ENCODE measurements at regions not wholly inside any gene's neighbourhood (a gene's known extent, or its start where the extent isn't known, plus 50 kb on each side); places are given as distances from the start of the nearest gene placed in this dataset.

GRCh38 chr6:40947876-40948526 is 91.0 kb downstream of the UNC5CL start:
- 81 to 93% methylated on average over 2 of the region's 2 CpGs for WGBS, 2 experiments
- Histone ChIP-seq H3K4me3 (ENCODE audit: insufficient read depth, low read depth, low read length) (no peak overlapping the region), H3K27me3 (ENCODE audit: control insufficient read depth, insufficient read depth, low read length, poor library complexity, severe bottlenecking) (no peaks in the 10 kb centered on the region), H3K4me1 (ENCODE audit: control insufficient read depth, insufficient read depth, low read length) (peaks cover 6% of the 10 kb centered on the region), H3K36me3 (ENCODE audit: control insufficient read depth, insufficient read depth, low read length) (no peaks in the 10 kb centered on the region), H3K9me3 (ENCODE audit: control insufficient read depth, low read length) (no peaks in the 10 kb centered on the region), H3K27ac (ENCODE audit: insufficient read depth, low read depth, low read length, poor library complexity, severe bottlenecking) (no peak overlapping the region)

- no peak overlapping the region for H3K27ac ChIP-seq (ENCODE audit: insufficient read depth, low read depth, low read length, poor library complexity, severe bottlenecking)
- WGBS, 2 experiments, result 88 to 95% methylated on average over 1 of the region's 1 CpG
- no peaks in the 10 kb centered on the region for H3K27me3 ChIP-seq (ENCODE audit: control insufficient read depth, insufficient read depth, low read length, poor library complexity, severe bottlenecking)
- no peaks in the 10 kb centered on the region for H3K9me3 ChIP-seq (ENCODE audit: control insufficient read depth, low read length)
- no peak overlapping the region for H3K4me3 ChIP-seq (ENCODE audit: insufficient read depth, low read depth, low read length)
- no peaks in the 10 kb centered on the region for H3K36me3 ChIP-seq (ENCODE audit: control insufficient read depth, insufficient read depth, low read length)
- peaks cover 6% of the 10 kb centered on the region for H3K4me1 ChIP-seq (ENCODE audit: control insufficient read depth, insufficient read depth, low read length)
These were observed 92.2 kb downstream of the UNC5CL start for GRCh38 chr6:40946738-40947301.

GRCh38 chr6:40937491-40937890 is 101.5 kb downstream of the UNC5CL start:
- 81 to 83% methylated on average over 2 of the region's 2 CpGs for WGBS, 2 experiments
- H3K27me3 ChIP-seq (ENCODE audit: control insufficient read depth, insufficient read depth, low read length, poor library complexity, severe bottlenecking), result no peaks in the 10 kb centered on the region
- no peaks in the 10 kb centered on the region for H3K36me3 ChIP-seq (ENCODE audit: control insufficient read depth, insufficient read depth, low read length)
- H3K9me3 ChIP-seq (ENCODE audit: control insufficient read depth, low read length), result no peaks in the 10 kb centered on the region
- peaks cover 8% of the 10 kb centered on the region for H3K4me1 ChIP-seq (ENCODE audit: control insufficient read depth, insufficient read depth, low read length)
- H3K4me3 ChIP-seq (ENCODE audit: insufficient read depth, low read depth, low read length), result no peak overlapping the region
- no peak overlapping the region for H3K27ac ChIP-seq (ENCODE audit: insufficient read depth, low read depth, low read length, poor library complexity, severe bottlenecking)

- Histone ChIP-seq H3K4me1 (ENCODE audit: control insufficient read depth, insufficient read depth, low read length) (peaks cover 8% of the 10 kb centered on the region), H3K27ac (ENCODE audit: insufficient read depth, low read depth, low read length, poor library complexity, severe bottlenecking) (no peak overlapping the region), H3K27me3 (ENCODE audit: control insufficient read depth, insufficient read depth, low read length, poor library complexity, severe bottlenecking) (no peaks in the 10 kb centered on the region), H3K36me3 (ENCODE audit: control insufficient read depth, insufficient read depth, low read length) (no peaks in the 10 kb centered on the region), H3K9me3 (ENCODE audit: control insufficient read depth, low read length) (no peaks in the 10 kb centered on the region), H3K4me3 (ENCODE audit: insufficient read depth, low read depth, low read length) (no peak overlapping the region)
- 60 to 63% methylated on average over 2 to 3 of the region's 3 CpGs for WGBS, 2 experiments
These were observed 102.2 kb downstream of the UNC5CL start for GRCh38 chr6:40936818-40937251.

GRCh38 chr6:40933864-40934263 is 105.2 kb downstream of the UNC5CL start:
- 87 to 97% methylated on average over 4 to 5 of the region's 5 CpGs for WGBS, 2 experiments
- Histone ChIP-seq H3K27ac (ENCODE audit: insufficient read depth, low read depth, low read length, poor library complexity, severe bottlenecking) (no peak overlapping the region), H3K27me3 (ENCODE audit: control insufficient read depth, insufficient read depth, low read length, poor library complexity, severe bottlenecking) (no peaks in the 10 kb centered on the region), H3K4me3 (ENCODE audit: insufficient read depth, low read depth, low read length) (no peak overlapping the region), H3K36me3 (ENCODE audit: control insufficient read depth, insufficient read depth, low read length) (no peaks in the 10 kb centered on the region), H3K4me1 (ENCODE audit: control insufficient read depth, insufficient read depth, low read length) (peaks cover 8% of the 10 kb centered on the region), H3K9me3 (ENCODE audit: control insufficient read depth, low read length) (no peaks in the 10 kb centered on the region)

GRCh38 chr6:40932953-40933352 is 106.1 kb downstream of the UNC5CL start:
- Histone ChIP-seq H3K4me1 (ENCODE audit: control insufficient read depth, insufficient read depth, low read length) (peaks cover 8% of the 10 kb centered on the region), H3K4me3 (ENCODE audit: insufficient read depth, low read depth, low read length) (no peak overlapping the region), H3K27ac (ENCODE audit: insufficient read depth, low read depth, low read length, poor library complexity, severe bottlenecking) (no peak overlapping the region), H3K27me3 (ENCODE audit: control insufficient read depth, insufficient read depth, low read length, poor library complexity, severe bottlenecking) (no peaks in the 10 kb centered on the region), H3K9me3 (ENCODE audit: control insufficient read depth, low read length) (no peaks in the 10 kb centered on the region), H3K36me3 (ENCODE audit: control insufficient read depth, insufficient read depth, low read length) (no peaks in the 10 kb centered on the region)
- WGBS, 2 experiments, result 94 to 95% methylated on average over 6 of the region's 6 CpGs

GRCh38 chr6:40932366-40932765 is 106.7 kb downstream of the UNC5CL start:
- Histone ChIP-seq H3K4me3 (ENCODE audit: insufficient read depth, low read depth, low read length) (no peak overlapping the region), H3K27me3 (ENCODE audit: control insufficient read depth, insufficient read depth, low read length, poor library complexity, severe bottlenecking) (no peaks in the 10 kb centered on the region), H3K9me3 (ENCODE audit: control insufficient read depth, low read length) (no peaks in the 10 kb centered on the region), H3K27ac (ENCODE audit: insufficient read depth, low read depth, low read length, poor library complexity, severe bottlenecking) (no peak overlapping the region), H3K4me1 (ENCODE audit: control insufficient read depth, insufficient read depth, low read length) (peaks cover 8% of the 10 kb centered on the region), H3K36me3 (ENCODE audit: control insufficient read depth, insufficient read depth, low read length) (no peaks in the 10 kb centered on the region)
- WGBS, 2 experiments, result 96% methylated on average over 2 of the region's 2 CpGs

- no peaks in the 10 kb centered on the region for H3K36me3 ChIP-seq (ENCODE audit: control insufficient read depth, insufficient read depth, low read length)
- H3K9me3 ChIP-seq (ENCODE audit: control insufficient read depth, low read length), result no peaks in the 10 kb centered on the region
- 79 to 100% methylated on average over 1 of the region's 1 CpG for WGBS, 2 experiments
- no peak overlapping the region for H3K4me3 ChIP-seq (ENCODE audit: insufficient read depth, low read depth, low read length)
- peaks cover 8% of the 10 kb centered on the region for H3K4me1 ChIP-seq (ENCODE audit: control insufficient read depth, insufficient read depth, low read length)
- H3K27ac ChIP-seq (ENCODE audit: insufficient read depth, low read depth, low read length, poor library complexity, severe bottlenecking), result no peak overlapping the region
- no peaks in the 10 kb centered on the region for H3K27me3 ChIP-seq (ENCODE audit: control insufficient read depth, insufficient read depth, low read length, poor library complexity, severe bottlenecking)
These were observed 107.1 kb downstream of the UNC5CL start for GRCh38 chr6:40931931-40932330.

GRCh38 chr6:40930555-40930954 is 108.5 kb downstream of the UNC5CL start:
- Histone ChIP-seq H3K27ac (ENCODE audit: insufficient read depth, low read depth, low read length, poor library complexity, severe bottlenecking) (no peak overlapping the region), H3K9me3 (ENCODE audit: control insufficient read depth, low read length) (no peaks in the 10 kb centered on the region), H3K4me3 (ENCODE audit: insufficient read depth, low read depth, low read length) (no peak overlapping the region), H3K4me1 (ENCODE audit: control insufficient read depth, insufficient read depth, low read length) (peaks cover 2% of the 10 kb centered on the region), H3K36me3 (ENCODE audit: control insufficient read depth, insufficient read depth, low read length) (no peaks in the 10 kb centered on the region), H3K27me3 (ENCODE audit: control insufficient read depth, insufficient read depth, low read length, poor library complexity, severe bottlenecking) (no peaks in the 10 kb centered on the region)
- 87 to 91% methylated on average over 3 of the region's 3 CpGs for WGBS, 2 experiments

- Histone ChIP-seq H3K4me1 (ENCODE audit: control insufficient read depth, insufficient read depth, low read length) (no peaks in the 10 kb centered on the region), H3K27me3 (ENCODE audit: control insufficient read depth, insufficient read depth, low read length, poor library complexity, severe bottlenecking) (no peaks in the 10 kb centered on the region), H3K27ac (ENCODE audit: insufficient read depth, low read depth, low read length, poor library complexity, severe bottlenecking) (no peak overlapping the region), H3K36me3 (ENCODE audit: control insufficient read depth, insufficient read depth, low read length) (no peaks in the 10 kb centered on the region), H3K9me3 (ENCODE audit: control insufficient read depth, low read length) (no peaks in the 10 kb centered on the region), H3K4me3 (ENCODE audit: insufficient read depth, low read depth, low read length) (no peak overlapping the region)
- 100% methylated on average over 1 of the region's 1 CpG; no CpG with 5 or more reads in 1 of the 2 experiments for WGBS, 2 experiments
These were observed 109.0 kb downstream of the UNC5CL start for GRCh38 chr6:40930045-40930444.
